A549 (cell line): ENCODE measurements at regions not wholly inside any gene's neighbourhood (a gene's known extent, or its start where the extent isn't known, plus 50 kb on each side); places are given as distances from the start of the nearest gene placed in this dataset.

ENCODE experiments used
- CTCF ChIP-seq: fragments of >200 bp; sonication (Bioruptor Twin); formaldehyde crosslinking; IDR thresholded peaks from 3 replicates; pipeline ENCODE4 v1.5.1; 2016
- EP300 ChIP-seq, 2 experiments: fragments of >200 bp; sonication (Bioruptor Twin); formaldehyde crosslinking; IDR thresholded peaks; 2 replicates in 1 of 2; 3 replicates in 1 of 2; pipeline ENCODE4 v1.6.1; 2016 to 2017
- JUN ChIP-seq, 2 experiments: fragments of >200 bp; sonication (Bioruptor Twin); formaldehyde crosslinking; IDR thresholded peaks; 2 replicates in 1 of 2; 3 replicates in 1 of 2; pipeline ENCODE4 v1.6.1; 2016 to 2017
- KDM1A ChIP-seq: fragments of 200-600 bp; sonication (generic); IDR thresholded peaks from 2 replicates; pipeline ENCODE4 v1.6.1; 2016; ENCODE audit warnings: low read depth, mild to moderate bottlenecking
- MAFK ChIP-seq: fragments of 450-650 bp; IDR thresholded peaks from 2 replicates; pipeline ENCODE4 v1.6.1; 2014; ENCODE audit not compliant: partially characterized antibody
- MYC ChIP-seq: IDR thresholded peaks from 2 replicates; pipeline ENCODE4 v1.6.1; 2012; ENCODE audit warnings: mild to moderate bottlenecking, inconsistent platforms, low read length, improper control_type of control experiment, borderline replicate concordance
- PHF8 ChIP-seq: fragments of 200-600 bp; sonication (generic); IDR thresholded peaks from 2 replicates; pipeline ENCODE4 v1.6.1; 2016; ENCODE audit warnings: low read depth, mild to moderate bottlenecking, antibody characterized with exemption, moderate library complexity, borderline replicate concordance
- POLR2A ChIP-seq: IDR thresholded peaks from 2 replicates; pipeline ENCODE4 v1.6.1; 2012; ENCODE audit warnings: mild to moderate bottlenecking, low read length
- RAD21 ChIP-seq, 2 experiments: fragments of >200 bp in 1 of 2; sonication (Bioruptor Twin) in 1 of 2; formaldehyde crosslinking in 1 of 2; IDR thresholded peaks in 1 of 2; conservative IDR thresholded peaks in 1 of 2; 2 replicates in 1 of 2; 3 replicates in 1 of 2; pipeline ENCODE4 v1.6.1; 2012 to 2018; ENCODE audit warnings: inconsistent platforms in 1 of 2
- RARB ChIP-seq: fragments of 250-450 bp; sonication (Bioruptor Pico); IDR thresholded peaks from 2 replicates; pipeline ENCODE4 v1.8.0; 2021; ENCODE audit warnings: mild to moderate bottlenecking, moderate library complexity
- REST ChIP-seq: fragments of 200-600 bp; sonication (generic); IDR thresholded peaks from 2 replicates; pipeline ENCODE4 v1.6.1; 2016; ENCODE audit warnings: antibody characterized with exemption, mild to moderate bottlenecking, moderate library complexity
- TF ChIP-seq, protein P1 (sequence below): fragments of 150-350 bp; IDR thresholded peaks from 2 replicates; pipeline ENCODE4 v1.6.1; 2014; ENCODE audit warnings: low read depth, mild to moderate bottlenecking, low read length
- TF ChIP-seq, protein P2 (sequence below): IDR thresholded peaks from 2 replicates; pipeline ENCODE4 v1.6.1; 2012

DNA sequence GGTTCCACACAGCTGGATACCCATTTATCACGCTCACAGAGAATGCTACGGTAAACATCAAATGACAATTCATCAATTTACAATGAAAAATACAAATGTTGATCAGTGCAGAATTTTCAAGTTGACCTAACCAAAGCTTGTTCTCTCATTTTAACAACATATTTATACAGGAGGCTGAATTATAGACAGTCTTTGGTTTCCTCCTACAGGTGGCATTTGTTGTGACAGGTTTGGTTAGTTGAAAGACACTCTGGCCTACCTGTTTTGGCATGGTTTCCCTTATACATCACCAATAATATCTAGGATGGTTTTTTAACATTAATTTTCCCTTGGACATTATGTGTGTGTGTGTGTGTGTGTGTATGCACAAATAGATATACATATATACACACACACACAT lies 642.5 kb upstream of the MMS22L start:
- TF ChIP-seq CTCF: no peak
- TF ChIP-seq REST: no peak
- no peak for TF ChIP-seq JUN (IDR thresholded peaks at IDR 0.05)
- no peak for TF ChIP-seq PHF8
- TF ChIP-seq, protein P1, sequence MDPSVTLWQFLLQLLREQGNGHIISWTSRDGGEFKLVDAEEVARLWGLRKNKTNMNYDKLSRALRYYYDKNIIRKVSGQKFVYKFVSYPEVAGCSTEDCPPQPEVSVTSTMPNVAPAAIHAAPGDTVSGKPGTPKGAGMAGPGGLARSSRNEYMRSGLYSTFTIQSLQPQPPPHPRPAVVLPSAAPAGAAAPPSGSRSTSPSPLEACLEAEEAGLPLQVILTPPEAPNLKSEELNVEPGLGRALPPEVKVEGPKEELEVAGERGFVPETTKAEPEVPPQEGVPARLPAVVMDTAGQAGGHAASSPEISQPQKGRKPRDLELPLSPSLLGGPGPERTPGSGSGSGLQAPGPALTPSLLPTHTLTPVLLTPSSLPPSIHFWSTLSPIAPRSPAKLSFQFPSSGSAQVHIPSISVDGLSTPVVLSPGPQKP: no peak
- no peak for TF ChIP-seq KDM1A
- no peak for TF ChIP-seq EP300 (IDR thresholded peaks at IDR 0.05)
- TF ChIP-seq POLR2A: no peak
- TF ChIP-seq, protein P2, sequence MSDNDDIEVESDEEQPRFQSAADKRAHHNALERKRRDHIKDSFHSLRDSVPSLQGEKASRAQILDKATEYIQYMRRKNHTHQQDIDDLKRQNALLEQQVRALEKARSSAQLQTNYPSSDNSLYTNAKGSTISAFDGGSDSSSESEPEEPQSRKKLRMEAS: no peak
- TF ChIP-seq RARB: no peak
- TF ChIP-seq MYC: no peak
- TF ChIP-seq RAD21 (conservative IDR thresholded peaks at IDR 0.05 in 1 of 2, IDR thresholded peaks at IDR 0.05 in 1 of 2): no peak
- TF ChIP-seq MAFK: no peak
